C4-2B (cell line): ENCODE measurements at regions not wholly inside any gene's neighbourhood (a gene's known extent, or its start where the extent isn't known, plus 50 kb on each side); places are given as distances from the start of the nearest gene placed in this dataset.

Source experiments
- H3K27ac ChIP-seq: fragments of 450-650 bp; 2 replicates; pipeline ENCODE4 v1.5.1; 2017
- CTCF ChIP-seq: fragments of 450-650 bp; conservative IDR thresholded peaks from 2 replicates; pipeline ENCODE4 v1.5.1; 2017; ENCODE audit warnings: mild to moderate bottlenecking
- ZFX ChIP-seq: fragments of 450-650 bp; IDR thresholded peaks from 2 replicates; pipeline ENCODE4 v1.6.1; 2017

GRCh38 chr10:128384831-128385230 lies 258.6 kb upstream of the MKI67 start:
- no peak overlapping the region for H3K27ac ChIP-seq
- TF ChIP-seq CTCF (no peak), ZFX (no peak)

- TF ChIP-seq CTCF (no peak), ZFX (no peak)
- H3K27ac ChIP-seq, result no peak overlapping the region
These were observed 260.0 kb upstream of the MKI67 start for GRCh38 chr10:128386231-128386630.

- H3K27ac ChIP-seq, result no peak overlapping the region
These were observed 260.8 kb upstream of the MKI67 start for GRCh38 chr10:128386816-128387604.

GRCh38 chr10:128390596-128390995 lies 264.4 kb upstream of the MKI67 start:
- no peak overlapping the region for H3K27ac ChIP-seq
- TF ChIP-seq ZFX (no peak), CTCF (no peak)

More at GRCh38 chr10:128386816-128387604, 260.8 kb upstream of the MKI67 start:
- TF ChIP-seq CTCF, result no peak
- no peak for TF ChIP-seq ZFX

- no peak overlapping the region for H3K27ac ChIP-seq
- TF ChIP-seq CTCF (no peak), ZFX (no peak)
These were observed 267.3 kb upstream of the MKI67 start for GRCh38 chr10:128393546-128393945.

- TF ChIP-seq CTCF, result no peak
- no peak for TF ChIP-seq ZFX
- no peak overlapping the region for H3K27ac ChIP-seq
These were observed 271.9 kb upstream of the MKI67 start for GRCh38 chr10:128398118-128398517.

- no peak for TF ChIP-seq CTCF
- TF ChIP-seq ZFX, result no peak
- no peak overlapping the region for H3K27ac ChIP-seq
These were observed 272.8 kb upstream of the MKI67 start for GRCh38 chr10:128398999-128399398.
